Stimulated activated CD4-positive, alpha-beta T cell treated with anti-CD3 and anti-CD28 coated beads, Interleukin-4, amount 100 ng/mL, for 24 hours (primary cell): ENCODE measurements at regions not wholly inside any gene's neighbourhood (a gene's known extent, or its start where the extent isn't known, plus 50 kb on each side); places are given as distances from the start of the nearest gene placed in this dataset.

Experiments used
- DNase-seq: peaks from one replicate; pipeline ENCODE4 v3.0.0-alpha.2; 2020

- DNase-seq, result no peak
Observed at GRCh38 chr10:4370376-4370775, 455.6 kb upstream of the AKR1E2 start.

DNA sequence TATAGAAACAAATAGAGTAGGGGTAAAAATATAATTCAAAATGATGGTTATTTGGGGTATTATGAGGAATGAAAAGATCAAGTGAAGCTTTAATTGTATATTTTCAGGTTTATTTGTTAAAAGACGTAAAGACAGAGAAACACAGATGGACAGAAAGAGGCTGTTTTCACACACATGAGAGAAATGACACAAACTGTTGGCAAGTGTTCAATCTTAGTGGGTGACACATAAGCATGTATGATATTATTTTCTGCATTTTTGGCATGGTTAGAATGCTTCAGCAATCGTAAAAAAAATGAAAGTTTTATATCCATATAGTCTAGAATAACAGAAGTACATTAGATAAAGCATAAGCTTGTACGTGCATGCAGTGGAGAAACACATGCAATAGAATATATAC, 464.4 kb upstream of the AKR1E2 start:
- no peak for DNase-seq

GRCh38 chr10:4359003-4359402, 467.0 kb upstream of the AKR1E2 start:
- no peak for DNase-seq

- no peak for DNase-seq
Observed at GRCh38 chr10:4357911-4358310, 468.1 kb upstream of the AKR1E2 start.

DNA sequence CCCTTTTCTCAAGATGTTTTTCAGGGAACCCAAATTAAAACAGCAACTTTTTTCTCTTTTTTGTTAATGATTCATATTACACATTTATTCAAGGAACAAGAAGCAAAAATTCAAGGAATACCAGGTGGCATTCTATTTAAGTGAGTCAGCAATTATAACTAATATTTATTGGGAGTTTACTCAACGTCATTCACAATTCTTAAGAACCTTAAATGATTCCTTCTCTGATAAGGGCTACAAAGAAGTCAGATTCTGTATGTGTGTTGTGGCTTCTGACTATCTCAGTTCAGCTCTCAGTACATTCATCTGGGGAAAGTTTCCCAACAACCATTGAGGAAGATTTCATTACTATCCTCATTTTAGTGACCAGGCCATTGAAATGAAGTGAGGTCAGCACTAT, 470.7 kb upstream of the AKR1E2 start:
- no peak for DNase-seq

GRCh38 chr10:4354382-4354812, 471.6 kb upstream of the AKR1E2 start:
- no peak for DNase-seq

GRCh38 chr10:4353964-4354363, 472.0 kb upstream of the AKR1E2 start:
- DNase-seq, result no peak

DNA sequence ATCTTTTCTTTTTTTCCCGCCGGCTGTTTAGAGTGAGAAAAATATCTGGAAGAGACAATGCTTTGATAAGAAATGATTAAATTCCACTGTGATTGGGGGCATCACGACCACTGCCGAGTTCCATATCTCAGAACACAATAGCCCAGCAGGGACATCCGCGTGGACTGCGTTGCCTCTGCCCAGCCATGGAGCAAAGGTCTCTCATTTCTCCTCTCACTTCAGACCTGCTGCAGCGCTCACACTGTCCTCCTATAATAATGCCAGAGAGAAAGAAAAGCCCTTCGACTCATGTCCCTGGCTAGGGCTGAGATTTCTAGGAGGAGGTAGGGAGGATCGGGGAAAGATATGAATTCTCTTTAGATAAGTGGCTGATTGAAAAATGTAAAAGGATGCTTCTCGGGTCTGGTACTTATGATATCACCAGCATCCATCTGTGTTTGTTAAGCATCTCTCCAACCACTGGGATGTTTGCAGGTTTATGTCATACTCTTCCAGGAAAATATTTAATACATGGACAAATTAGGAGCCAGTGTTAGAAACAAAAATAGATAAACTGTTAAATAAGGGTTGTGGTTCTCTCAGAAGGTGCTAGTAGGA, 472.9 kb upstream of the AKR1E2 start:
- DNase-seq, result no peak

DNA sequence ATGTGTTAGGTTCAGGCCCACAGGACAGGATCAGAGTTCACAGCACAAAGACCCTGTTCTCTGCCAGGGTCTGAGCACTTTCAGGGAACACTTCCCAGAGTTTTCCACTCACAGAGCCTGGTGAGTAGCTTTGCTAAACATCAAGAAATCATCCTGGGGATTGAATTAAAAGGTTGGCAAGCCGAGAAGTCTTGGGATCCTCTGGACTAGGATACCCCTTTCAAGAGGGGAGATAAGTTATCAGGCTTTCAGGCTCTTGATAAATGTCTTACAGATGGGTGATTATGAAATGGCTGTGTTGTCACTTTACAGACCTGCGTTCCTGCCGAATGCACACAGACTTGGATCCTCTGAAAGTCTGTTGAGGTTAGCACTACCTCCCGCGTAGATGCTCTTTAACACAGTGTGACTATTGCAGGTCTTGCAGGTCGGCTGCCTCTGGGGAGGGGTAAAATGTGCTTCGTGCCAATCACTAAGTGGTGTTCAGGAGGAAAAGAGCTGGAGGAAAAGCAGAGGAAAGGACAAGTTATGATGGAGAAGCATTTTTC, 473.5 kb upstream of the AKR1E2 start:
- no peak for DNase-seq

GRCh38 chr10:4351723-4352413, 474.1 kb upstream of the AKR1E2 start:
- no peak for DNase-seq

GRCh38 chr10:4347397-4347796, 478.6 kb upstream of the AKR1E2 start:
- no peak for DNase-seq

GRCh38 chr10:4345877-4346646, 479.9 kb upstream of the AKR1E2 start:
- DNase-seq, result no peak

GRCh38 chr10:4344492-4344994, 481.5 kb upstream of the AKR1E2 start:
- peak; percentile 61 for DNase-seq

- DNase-seq, result no peak
Observed at GRCh38 chr10:4343873-4344272, 482.1 kb upstream of the AKR1E2 start.

DNA sequence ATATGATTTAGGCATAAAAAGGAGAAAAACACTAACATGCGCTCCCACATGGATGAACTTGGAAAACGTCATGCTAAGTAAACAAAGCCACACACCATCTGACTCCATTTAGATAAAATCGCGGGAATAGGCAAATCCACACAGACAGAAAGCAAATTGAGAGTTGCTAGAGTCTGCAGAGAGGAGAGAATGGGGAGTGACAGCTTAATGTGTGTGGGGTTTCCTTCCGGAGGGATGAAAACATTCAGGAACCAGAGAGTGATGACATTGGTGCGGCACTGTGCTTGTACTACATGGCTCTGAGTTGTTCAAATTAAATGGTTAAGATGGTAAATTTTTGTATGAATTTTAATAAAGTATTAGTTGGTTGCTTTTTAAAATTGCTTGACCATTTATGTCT, 482.9 kb upstream of the AKR1E2 start:
- DNase-seq, result no peak

GRCh38 chr10:4338768-4339167, 487.2 kb upstream of the AKR1E2 start:
- DNase-seq, result no peak

DNA sequence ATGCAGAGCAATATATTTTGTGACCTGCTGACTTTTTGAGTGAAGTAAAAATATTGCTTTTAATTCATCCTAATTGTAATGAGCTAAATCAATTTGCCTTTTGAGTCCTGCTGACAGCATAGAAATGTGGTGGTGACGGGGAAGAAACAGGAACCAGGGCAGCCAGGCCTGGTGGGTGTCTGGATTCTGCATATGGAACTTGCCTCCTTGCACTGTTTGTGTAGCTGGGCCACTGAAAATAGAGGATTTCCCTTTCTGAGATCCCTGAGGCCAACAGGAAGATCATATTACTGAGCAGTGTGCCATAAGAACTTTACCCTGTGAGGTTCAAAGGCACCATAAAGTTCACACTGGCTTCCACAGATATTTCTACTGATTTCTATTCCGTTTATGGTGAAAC, 488.4 kb upstream of the AKR1E2 start:
- DNase-seq, result no peak

- no peak for DNase-seq
Observed at GRCh38 chr10:4334871-4335270, 491.1 kb upstream of the AKR1E2 start.

DNA sequence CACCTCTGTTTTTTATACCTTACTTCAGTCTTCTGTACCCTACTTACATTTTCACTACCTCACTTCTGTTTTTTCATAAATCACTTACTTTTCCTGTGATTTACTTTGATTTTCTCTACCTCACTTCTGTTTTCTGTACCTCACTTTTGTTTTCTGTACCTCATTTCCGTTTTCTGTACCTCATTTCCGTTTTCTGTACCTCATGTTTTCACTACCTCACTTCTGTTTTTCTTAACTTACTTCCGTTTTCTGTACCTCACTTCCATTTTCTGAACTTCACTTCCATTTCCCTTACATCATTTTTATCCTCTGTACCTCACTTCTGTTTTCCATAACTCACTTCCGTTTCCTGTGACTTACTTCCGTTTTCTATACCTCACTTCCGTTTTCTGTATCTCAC, 492.0 kb upstream of the AKR1E2 start:
- DNase-seq, result no peak

DNA sequence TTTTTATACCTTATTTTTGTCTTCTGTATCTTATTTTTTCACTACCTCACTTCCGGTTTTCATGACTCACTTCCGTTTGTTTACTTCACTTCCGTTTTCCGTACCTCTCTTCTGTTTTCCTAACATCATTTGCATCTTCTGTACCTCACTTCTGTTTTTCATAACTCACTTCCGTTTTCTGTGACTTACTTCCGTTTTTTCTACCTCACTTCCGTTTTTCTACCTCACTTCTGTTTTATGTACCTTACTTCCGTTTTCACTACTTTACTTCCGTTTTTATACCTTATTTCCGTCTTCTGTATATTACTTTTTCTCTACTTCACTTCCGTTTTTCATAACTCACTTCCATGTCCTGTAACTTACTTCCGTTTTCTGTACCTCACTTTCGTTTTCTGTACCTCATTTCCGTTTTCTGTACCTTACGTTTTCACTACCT, 492.5 kb upstream of the AKR1E2 start:
- no peak for DNase-seq

DNA sequence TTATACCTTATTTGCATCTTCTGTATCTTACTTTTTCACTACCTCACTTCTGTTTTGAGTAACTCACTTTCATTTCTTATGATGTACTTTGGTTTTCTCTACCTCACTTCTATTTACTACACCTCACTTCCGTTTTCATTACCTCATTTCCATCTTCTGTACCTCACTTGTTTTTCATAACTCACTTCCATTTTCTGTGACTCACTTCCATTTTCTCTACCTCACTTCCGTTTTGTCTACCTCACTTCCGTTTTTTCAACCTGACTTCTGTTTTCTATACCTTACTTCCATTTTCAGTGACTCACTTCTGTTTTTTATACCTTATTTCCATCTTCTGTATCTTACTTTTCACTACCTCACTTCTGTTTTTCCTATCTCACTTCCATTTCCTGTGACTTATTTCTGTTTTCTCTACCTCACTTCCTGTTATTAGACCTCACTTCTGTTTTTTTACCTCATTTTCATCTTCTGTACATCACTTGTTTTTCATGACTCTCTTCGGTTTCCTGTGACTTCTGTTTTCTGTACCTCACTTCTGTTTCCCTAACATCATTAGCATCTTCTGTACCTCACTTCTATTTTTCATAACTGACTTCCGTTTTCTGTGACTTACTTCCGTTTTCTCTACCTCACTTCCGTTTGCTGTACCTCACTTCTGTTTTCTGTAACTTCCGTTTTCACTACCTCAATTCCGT, 493.1 kb upstream of the AKR1E2 start:
- DNase-seq, result no peak

GRCh38 chr10:4331150-4331549, 494.9 kb upstream of the AKR1E2 start:
- DNase-seq, result no peak

DNA sequence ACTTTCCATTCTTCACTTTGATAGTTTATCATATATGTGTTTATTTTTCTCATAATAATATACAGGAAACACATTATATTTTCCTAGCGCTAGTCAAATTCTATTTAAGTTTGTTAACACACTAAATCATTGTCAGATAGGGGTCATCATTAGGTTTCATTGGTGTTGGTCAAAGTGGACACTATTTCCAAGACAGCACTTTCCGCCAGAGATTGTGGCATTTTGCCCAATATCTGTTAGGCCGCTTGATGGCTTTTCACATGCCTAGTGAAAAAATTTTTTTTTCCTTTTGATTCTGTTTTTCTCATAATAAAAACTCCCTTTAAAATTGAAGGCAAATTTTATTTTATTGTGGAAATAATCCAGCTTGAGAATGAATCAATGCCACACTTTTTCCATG, 495.4 kb upstream of the AKR1E2 start:
- DNase-seq, result no peak
